Calu3 (cell line): ENCODE measurements at regions not wholly inside any gene's neighbourhood (a gene's known extent, or its start where the extent isn't known, plus 50 kb on each side); places are given as distances from the start of the nearest gene placed in this dataset.

Source experiments
- BruUV-seq: library from RNA; stranded (reverse); fragments of 400-500 nt; replicated peaks from 2 replicates; lab custom pipeline; 2021; lab: Mats Ljungman, UMichigan
- CTCF ChIA-PET: fragments of 300-600 bp; sonication (Branson Sonifier 250); formaldehyde crosslinking; loops from one replicate; lab custom pipeline; 2022; ENCODE audit warnings: antibody characterized with exemption; lab: Charles Lee
- DNase-seq: peaks from one replicate; pipeline ENCODE4 v3.0.0; 2022
- H3K27ac Mint-ChIP-seq: one replicate; pipeline ENCODE4 v1.8.0; 2022; ENCODE audit warnings: mixed read lengths; ENCODE audit not compliant: unreplicated experiment
- H3K27me3 Mint-ChIP-seq: one replicate; pipeline ENCODE4 v1.8.0; 2022; ENCODE audit warnings: mixed read lengths; ENCODE audit not compliant: unreplicated experiment
- H3K36me3 Mint-ChIP-seq: one replicate; pipeline ENCODE4 v1.8.0; 2022; ENCODE audit warnings: mild to moderate bottlenecking, moderate library complexity, mixed read lengths; ENCODE audit not compliant: insufficient read depth, unreplicated experiment
- H3K4me1 Mint-ChIP-seq: one replicate; pipeline ENCODE4 v1.8.0; 2022; ENCODE audit warnings: mild to moderate bottlenecking, low read depth, mixed read lengths; ENCODE audit not compliant: unreplicated experiment
- H3K4me3 Mint-ChIP-seq: one replicate; pipeline ENCODE4 v1.8.0; 2022; ENCODE audit warnings: mild to moderate bottlenecking, low read depth, moderate library complexity, mixed read lengths; ENCODE audit not compliant: unreplicated experiment
- H3K9me3 Mint-ChIP-seq: one replicate; pipeline ENCODE4 v1.8.0; 2022; ENCODE audit warnings: low read depth, mixed read lengths; ENCODE audit not compliant: unreplicated experiment
- intact Hi-C: fragments of 100-400 bp; cut with micrococcal nuclease; formaldehyde crosslinking; loops from one replicate; pipeline ENCODE4 v1.10.0; 2022; ENCODE audit not compliant: unreplicated experiment
- TF ChIP-seq, protein P1 (sequence below): fragments of 200-600 bp; IDR thresholded peaks from one replicate; pipeline ENCODE4 v1.8.0; 2022; ENCODE audit warnings: antibody characterized with exemption; ENCODE audit not compliant: unreplicated experiment

DNA sequence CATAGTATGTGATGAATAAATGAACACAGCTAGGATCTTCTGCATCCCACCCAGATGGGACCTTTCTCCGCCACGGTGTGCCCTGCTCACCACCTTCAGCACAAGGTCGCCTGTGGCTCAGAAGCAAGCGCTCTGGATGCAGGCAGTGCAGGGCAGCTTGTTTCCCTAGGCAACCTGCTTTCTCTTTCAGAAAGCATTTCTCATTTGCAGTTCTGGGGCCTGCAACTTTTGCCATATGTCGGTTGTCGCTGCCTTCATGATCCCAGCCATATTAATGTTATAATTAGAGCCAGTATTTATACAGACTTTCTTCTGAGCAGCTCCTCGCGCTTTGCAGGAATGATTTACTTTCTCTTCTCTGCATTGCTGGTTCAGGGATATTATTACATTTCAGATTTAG lies 692.8 kb downstream of the RNF144A start:
- no peaks in the 10 kb centered on the region for H3K4me1 Mint-ChIP-seq
- BruUV-seq, result no TSS peak
- no peaks in the 10 kb centered on the region for H3K36me3 Mint-ChIP-seq
- no peak for DNase-seq
- CTCF ChIA-PET, result interaction anchor here (1.4 to 1.5 kb wide), 2 partner anchors 8 to 183 kb away, joined by 3 to 5 read pairs; no protein-coding TSS in a partner anchor
- no peaks in the 10 kb centered on the region for H3K27me3 Mint-ChIP-seq
- TF ChIP-seq, protein P1, sequence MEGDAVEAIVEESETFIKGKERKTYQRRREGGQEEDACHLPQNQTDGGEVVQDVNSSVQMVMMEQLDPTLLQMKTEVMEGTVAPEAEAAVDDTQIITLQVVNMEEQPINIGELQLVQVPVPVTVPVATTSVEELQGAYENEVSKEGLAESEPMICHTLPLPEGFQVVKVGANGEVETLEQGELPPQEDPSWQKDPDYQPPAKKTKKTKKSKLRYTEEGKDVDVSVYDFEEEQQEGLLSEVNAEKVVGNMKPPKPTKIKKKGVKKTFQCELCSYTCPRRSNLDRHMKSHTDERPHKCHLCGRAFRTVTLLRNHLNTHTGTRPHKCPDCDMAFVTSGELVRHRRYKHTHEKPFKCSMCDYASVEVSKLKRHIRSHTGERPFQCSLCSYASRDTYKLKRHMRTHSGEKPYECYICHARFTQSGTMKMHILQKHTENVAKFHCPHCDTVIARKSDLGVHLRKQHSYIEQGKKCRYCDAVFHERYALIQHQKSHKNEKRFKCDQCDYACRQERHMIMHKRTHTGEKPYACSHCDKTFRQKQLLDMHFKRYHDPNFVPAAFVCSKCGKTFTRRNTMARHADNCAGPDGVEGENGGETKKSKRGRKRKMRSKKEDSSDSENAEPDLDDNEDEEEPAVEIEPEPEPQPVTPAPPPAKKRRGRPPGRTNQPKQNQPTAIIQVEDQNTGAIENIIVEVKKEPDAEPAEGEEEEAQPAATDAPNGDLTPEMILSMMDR, result no peak
- H3K4me3 Mint-ChIP-seq, result no peak overlapping the region
- intact Hi-C loops, result no loop called here
- H3K9me3 Mint-ChIP-seq, result no peaks in the 10 kb centered on the region
- no peak overlapping the region for H3K27ac Mint-ChIP-seq

DNA sequence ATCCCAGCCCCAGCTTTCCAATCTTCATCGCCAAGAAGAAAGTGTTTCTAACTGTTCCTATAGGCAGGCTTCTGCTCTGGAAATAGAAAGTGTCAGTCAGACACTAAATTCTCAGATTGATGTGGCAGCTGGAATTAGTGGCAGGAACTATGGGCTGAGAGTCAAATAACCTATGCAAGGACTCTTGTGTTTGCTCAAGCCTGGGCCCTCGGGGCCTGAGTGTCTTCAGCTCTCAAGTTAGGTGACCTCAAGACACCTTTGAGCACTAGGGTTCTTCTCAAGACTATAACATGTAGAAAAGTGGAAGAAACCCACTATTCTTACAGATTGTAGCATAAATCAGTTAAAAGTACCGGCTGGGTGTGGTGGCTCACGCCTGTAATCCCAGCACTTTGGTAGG lies 694.5 kb downstream of the RNF144A start:
- no peak for DNase-seq
- no TSS peak for BruUV-seq
- intact Hi-C loops, result no loop called here
- no peaks in the 10 kb centered on the region for H3K4me1 Mint-ChIP-seq
- H3K4me3 Mint-ChIP-seq, result no peak overlapping the region
- TF ChIP-seq, protein P1, result no peak
- H3K36me3 Mint-ChIP-seq, result no peaks in the 10 kb centered on the region
- no peaks in the 10 kb centered on the region for H3K27me3 Mint-ChIP-seq
- no peaks in the 10 kb centered on the region for H3K9me3 Mint-ChIP-seq
- no peak overlapping the region for H3K27ac Mint-ChIP-seq
- CTCF ChIA-PET, result interaction anchor here (0.6 kb wide), 1 partner anchor 542 kb away, joined by 4 read pairs; no protein-coding TSS in a partner anchor

DNA sequence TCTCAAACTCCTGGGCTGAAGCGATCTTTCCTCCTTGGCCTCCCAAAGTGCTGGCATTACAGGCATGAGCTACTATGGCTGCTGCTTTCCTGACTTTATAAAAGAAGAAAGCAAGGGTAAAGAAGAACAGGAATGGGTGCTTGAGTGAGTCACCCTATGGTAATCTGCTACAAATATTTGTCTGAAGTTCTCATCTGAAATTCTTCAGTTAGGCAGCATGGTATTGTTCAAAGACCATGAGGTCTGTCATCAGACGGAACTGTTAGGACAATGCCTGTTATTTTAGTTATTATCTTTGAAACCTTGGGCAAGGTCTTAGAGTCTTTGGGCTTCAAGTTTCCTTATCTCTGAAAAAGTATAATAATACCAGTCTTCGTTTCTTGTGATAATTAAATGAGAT lies 695.8 kb downstream of the RNF144A start:
- Mint-ChIP-seq H3K9me3 (no peaks in the 10 kb centered on the region), H3K27ac (no peak overlapping the region), H3K4me1 (no peaks in the 10 kb centered on the region), H3K4me3 (no peak overlapping the region), H3K27me3 (no peaks in the 10 kb centered on the region), H3K36me3 (no peaks in the 10 kb centered on the region)
- no TSS peak for BruUV-seq
- DNase-seq, result no peak
- intact Hi-C loops, result no loop called here
- TF ChIP-seq, protein P1, result no peak
- CTCF ChIA-PET, result no interaction called here

DNA sequence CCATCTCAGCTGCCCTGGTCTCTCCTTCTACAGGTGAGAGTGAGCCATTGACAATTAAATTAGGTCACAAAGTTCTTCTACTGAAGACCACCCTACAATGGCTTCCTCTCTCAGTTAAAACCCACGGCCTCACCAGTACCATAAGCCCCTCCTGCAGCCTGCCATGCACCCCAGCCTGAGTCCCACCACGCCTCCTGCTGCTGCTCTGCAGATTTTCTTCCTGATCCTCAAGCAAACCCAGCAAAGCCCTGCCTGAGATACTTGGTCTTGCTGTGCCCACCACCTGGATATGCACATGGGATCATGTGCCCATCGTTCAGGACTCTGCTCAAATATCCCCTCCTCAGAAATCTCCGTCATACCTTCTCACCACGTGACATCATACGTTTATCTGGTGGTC lies 696.6 kb downstream of the RNF144A start:
- Mint-ChIP-seq H3K4me1 (peaks cover 8% of the 10 kb centered on the region), H3K27ac (no peak overlapping the region), H3K36me3 (no peaks in the 10 kb centered on the region), H3K27me3 (no peaks in the 10 kb centered on the region), H3K9me3 (no peaks in the 10 kb centered on the region), H3K4me3 (no peak overlapping the region)
- BruUV-seq, result no TSS peak
- CTCF ChIA-PET, result no interaction called here
- no peak for DNase-seq
- intact Hi-C loops, result no loop called here
- TF ChIP-seq, protein P1, result no peak
